HG02798 (cell line): ENCODE measurements at regions not wholly inside any gene's neighbourhood (a gene's known extent, or its start where the extent isn't known, plus 50 kb on each side); places are given as distances from the start of the nearest gene placed in this dataset.
"Not testable (repeated sequence)": the region's sequence is repeated elsewhere in the genome, so short reads cannot be mapped to it uniquely, and the experiment has no call there.

ENCODE experiments used
- ATAC-seq: cut with Tn5 transposase; IDR thresholded peaks from one replicate; pipeline ENCODE4 v1.9.1; 2021; ENCODE audit warnings: mild to moderate bottlenecking; ENCODE audit not compliant: unreplicated experiment, poor library complexity

DNA sequence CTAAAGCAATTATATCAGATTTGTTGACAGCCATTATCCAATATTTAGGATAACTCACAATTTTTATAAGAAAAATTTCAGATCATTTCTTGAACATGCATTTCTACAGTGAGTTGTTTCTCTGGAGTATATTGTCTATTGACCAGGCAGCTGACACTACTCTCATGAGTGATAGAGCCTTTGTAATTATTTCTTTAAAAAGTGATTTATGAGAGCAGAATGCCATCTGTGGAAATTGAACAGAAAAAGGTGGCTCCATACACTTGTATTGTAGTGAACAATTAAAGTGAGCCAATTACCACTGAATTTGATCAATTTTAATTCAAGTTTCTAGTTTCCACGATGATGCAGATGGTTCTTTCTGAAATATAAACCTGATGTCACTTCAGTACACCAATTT lies 855.4 kb downstream of the TAF11L14 start:
- ATAC-seq: no peak

GRCh38 chr5:18491349-18491748 lies 857.1 kb downstream of the TAF11L14 start:
- no peak for ATAC-seq

- ATAC-seq: no peak
Observed at GRCh38 chr5:18495157-18495556, 860.9 kb downstream of the TAF11L14 start.

DNA sequence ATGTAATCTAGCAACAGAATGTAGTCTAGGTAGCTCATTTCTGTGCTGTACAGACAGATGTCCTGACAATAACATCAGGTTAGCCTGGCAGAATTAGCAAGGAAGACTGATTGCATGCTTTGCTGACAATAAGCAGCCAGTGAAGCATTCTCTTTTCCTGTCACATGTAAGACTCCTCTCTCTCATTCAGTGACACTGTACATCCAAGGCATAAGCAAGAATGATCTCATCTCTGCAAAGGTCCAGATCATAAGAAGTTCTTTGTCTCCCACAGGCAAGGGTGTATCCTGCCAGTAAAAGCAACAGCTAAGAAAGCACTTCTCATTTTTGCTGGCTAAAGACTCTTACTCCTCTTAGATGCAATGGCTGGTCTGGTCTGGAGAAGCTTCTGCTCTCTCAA lies 861.8 kb downstream of the TAF11L14 start:
- no peak for ATAC-seq

DNA sequence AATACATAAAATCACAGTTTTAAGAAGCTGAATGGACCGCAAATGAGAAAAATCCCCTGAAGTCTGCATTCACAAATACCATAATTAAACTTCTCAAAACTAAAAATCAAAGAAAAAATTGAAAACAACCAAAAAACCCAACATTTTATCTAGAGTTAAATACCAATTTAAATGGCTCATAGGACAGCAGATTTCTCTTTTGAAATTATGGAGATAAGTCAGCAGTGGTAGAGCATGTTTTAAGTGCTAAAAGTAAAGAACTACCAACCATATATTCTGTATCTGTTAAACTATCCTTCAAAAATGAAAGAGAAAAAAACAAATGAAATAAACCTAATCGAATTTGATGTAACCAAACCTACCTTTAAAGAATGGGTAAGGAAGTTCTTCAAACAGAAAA lies 862.8 kb downstream of the TAF11L14 start:
- ATAC-seq: no peak

- no peak for ATAC-seq
Observed at GRCh38 chr5:18503797-18504328, 869.6 kb downstream of the TAF11L14 start.

GRCh38 chr5:18507114-18507513 lies 872.9 kb downstream of the TAF11L14 start:
- no peak for ATAC-seq

DNA sequence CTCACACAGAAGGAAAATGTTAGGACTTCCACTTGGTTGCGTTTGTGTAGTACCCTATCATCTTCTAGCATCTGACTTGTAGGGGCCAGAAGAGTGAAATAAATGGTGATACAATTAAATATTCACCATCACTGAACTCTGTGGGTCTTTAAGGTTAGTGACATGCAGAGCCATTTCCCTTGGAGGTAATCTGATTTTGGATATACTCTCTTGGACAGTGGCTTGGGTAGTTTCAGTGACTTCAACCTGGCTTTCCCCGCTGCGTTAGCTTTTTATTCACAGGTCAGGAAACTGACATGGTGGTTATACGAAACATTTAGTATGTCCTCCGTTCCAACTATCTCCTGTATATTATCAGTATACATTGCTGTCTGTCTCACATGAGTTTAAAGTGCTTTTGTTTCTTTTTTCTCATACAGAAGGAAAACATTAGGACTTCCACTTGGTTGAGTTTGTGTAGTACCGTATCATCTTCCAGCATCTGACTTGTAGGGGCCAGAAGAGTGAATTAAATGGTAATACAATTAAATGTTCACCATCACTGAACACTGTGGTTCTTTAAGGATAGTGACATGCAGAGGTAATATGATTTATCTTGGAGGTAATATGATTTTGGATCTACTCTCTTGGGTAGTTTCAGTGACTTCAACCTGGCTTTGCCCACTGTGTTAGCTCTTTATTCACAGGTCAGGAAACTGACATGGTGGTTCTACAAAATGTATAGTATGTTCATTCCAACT lies 883.6 kb downstream of the TAF11L14 start:
- no peak for ATAC-seq

GRCh38 chr5:18523380-18523779 lies 889.1 kb downstream of the TAF11L14 start:
- no peak for ATAC-seq

DNA sequence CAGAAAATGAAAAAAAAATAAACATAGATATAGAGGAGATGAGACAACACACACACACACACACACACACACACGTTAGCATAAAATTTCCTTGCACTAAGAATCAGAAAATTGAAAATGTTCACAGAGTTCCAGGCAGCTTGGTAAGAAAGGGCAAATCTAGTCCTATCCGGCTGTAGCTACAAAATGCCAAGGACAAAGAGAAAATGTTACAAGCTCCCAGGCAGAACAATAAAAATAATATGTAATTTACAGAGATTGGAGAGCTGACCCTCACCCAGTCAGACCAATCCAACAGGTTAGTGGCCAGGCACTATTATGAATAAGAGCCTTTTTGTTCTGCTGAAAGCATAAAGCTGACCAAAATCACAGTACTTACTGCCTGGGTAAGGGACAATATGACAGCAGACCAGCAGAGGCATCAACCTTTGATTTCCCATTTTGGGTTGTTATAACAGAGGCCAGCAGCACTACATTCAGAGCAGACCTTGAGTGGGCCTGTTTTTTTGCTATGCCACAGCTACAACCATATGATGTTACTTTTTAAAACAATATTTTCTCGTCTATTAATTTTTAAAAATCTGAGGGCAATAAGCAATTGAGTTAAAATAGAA lies 892.6 kb downstream of the TAF11L14 start:
- ATAC-seq: no peak

DNA sequence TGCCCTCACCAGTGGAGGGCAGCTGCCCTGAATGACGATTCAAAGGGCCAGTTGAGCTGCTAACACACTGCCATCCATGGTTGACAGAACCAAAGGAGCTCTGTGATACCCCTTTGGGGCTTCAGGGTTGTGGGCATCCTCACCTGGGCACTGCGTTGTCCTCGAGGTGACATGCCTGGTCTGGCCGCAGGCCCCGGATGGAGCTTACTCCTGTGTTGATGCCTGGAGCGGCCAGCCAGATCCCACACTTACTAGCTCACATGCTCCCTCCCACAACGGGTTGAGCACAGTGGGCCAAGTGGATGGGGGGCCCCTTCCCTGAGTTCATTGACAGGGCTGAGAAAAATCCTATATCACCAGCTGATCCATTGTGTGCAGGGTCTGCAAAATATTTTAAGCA lies 898.9 kb downstream of the TAF11L14 start:
- no peak for ATAC-seq

GRCh38 chr5:18534119-18534518 lies 899.9 kb downstream of the TAF11L14 start:
- ATAC-seq: no peak

- not testable (repeated sequence) for ATAC-seq
Observed at GRCh38 chr5:18535753-18536152, 901.5 kb downstream of the TAF11L14 start.

GRCh38 chr5:18544421-18544820 lies 910.2 kb downstream of the TAF11L14 start:
- ATAC-seq: no peak

GRCh38 chr5:18546591-18546990 lies 912.3 kb downstream of the TAF11L14 start:
- ATAC-seq: no peak

DNA sequence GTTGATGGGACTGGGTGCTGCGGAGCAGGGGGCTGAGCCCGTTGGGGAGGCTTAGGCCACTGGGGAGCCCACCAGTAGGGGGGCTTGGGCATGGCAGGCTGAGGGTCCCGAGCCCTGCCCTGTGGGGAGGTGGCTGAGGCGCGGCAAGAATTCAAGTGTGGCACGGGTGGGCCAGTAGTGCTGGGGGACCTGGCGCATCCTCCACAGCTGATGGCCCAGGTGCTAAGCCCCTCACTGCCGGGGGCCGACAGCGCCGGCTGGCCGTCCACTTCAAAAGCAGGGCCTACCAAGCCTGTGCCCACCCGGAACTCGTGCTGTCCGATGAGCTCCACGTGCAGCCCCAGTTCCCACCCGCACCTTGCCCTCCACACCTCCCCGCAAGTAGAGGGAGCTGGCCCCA lies 917.5 kb downstream of the TAF11L14 start:
- ATAC-seq: no peak

GRCh38 chr5:18553269-18553668 lies 919.0 kb downstream of the TAF11L14 start:
- no peak for ATAC-seq

DNA sequence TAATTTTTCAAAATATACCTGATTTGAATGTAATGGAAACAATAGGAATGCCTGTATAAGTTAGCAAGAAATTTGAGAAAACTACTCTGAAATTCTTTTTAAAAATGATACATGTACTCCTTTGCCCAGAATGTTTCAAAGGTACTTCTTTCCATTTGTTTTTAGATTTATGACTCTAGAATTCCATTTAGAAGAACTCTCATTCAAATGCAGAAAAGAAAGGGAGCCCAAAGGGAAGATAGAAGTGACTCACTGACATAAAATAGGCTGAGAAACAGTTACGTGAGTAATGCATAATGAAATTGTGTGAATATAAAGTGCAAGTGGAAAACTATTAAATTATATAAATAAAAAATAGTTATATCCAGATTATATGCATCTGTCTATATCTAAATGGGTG lies 926.3 kb downstream of the TAF11L14 start:
- ATAC-seq: no peak

DNA sequence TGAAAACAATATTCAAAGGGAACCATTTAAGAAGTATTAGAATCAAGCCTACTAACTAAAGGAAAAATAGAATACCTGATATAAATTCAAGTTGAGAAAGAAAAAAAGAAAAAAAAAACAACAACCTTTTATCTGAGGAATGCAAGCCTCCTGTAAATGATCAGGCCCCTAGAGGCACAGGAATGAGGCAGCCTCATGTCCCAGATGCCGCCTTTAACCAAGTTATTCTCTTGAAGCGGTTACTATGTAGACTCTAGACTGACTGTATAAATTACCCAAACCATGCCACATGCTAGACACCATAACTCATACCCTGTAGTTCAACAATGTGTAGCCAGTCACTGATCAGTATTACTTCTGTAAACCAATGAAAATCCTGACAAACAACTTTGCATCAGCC lies 929.6 kb downstream of the TAF11L14 start:
- no peak for ATAC-seq

GRCh38 chr5:18566671-18567070 lies 932.4 kb downstream of the TAF11L14 start:
- no peak for ATAC-seq

DNA sequence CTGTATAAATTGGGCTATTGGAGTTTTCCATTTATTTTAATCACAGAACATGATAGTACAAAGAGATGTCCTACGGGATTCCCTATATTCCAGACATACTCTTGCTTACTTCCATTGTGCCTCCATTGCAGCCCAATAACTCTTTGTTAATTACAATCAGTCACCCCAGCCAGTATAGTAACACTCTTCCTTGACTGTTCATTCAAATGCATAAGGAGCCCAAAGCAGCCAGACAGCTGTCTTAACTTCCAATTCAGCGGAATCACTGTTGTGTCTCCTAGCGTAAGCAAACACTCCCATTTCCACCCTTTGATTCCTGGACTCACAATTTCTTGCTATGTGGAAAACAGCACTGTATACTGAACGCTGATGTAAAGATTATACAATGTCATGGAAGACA lies 942.3 kb downstream of the TAF11L14 start:
- ATAC-seq: no peak

- no peak for ATAC-seq
Observed at GRCh38 chr5:18601185-18601584, 966.9 kb downstream of the TAF11L14 start.
